Upper lobe of right lung (tissue), 1 donor: ENCODE measurements at regions not wholly inside any gene's neighbourhood (a gene's known extent, or its start where the extent isn't known, plus 50 kb on each side); places are given as distances from the start of the nearest gene placed in this dataset.

Source experiments
- ATAC-seq: fragments of 200-7000 bp; cut with Tn5 transposase; one replicate; pipeline ENCODE4 v1.9.1; 2020; ENCODE audit warnings: mild to moderate bottlenecking, moderate library complexity
- DNase-seq: peaks from one replicate; pipeline ENCODE4 v3.0.0-alpha.2; 2020
- H3K27ac ChIP-seq: fragments of 200-600 bp; one replicate; pipeline ENCODE4 v1.8.0; 2022
- H3K27me3 ChIP-seq: fragments of 200-600 bp; one replicate; pipeline ENCODE4 v1.8.0; 2022; ENCODE audit warnings: mild to moderate bottlenecking
- H3K36me3 ChIP-seq: fragments of 200-600 bp; one replicate; pipeline ENCODE4 v1.8.0; 2022
- H3K4me1 ChIP-seq: fragments of 200-600 bp; one replicate; pipeline ENCODE4 v1.8.0; 2022
- H3K4me3 ChIP-seq: fragments of 200-600 bp; one replicate; pipeline ENCODE4 v1.8.0; 2022; ENCODE audit warnings: mild to moderate bottlenecking
- H3K9me3 ChIP-seq: fragments of 200-600 bp; one replicate; pipeline ENCODE4 v1.8.0; 2022
- intact Hi-C: fragments of 100-400 bp; cut with DNase I; formaldehyde crosslinking; loops from one replicate; pipeline ENCODE4 v1.11.0; 2022
- TF ChIP-seq, protein P1 (sequence below): fragments of 200-600 bp; IDR thresholded peaks from one replicate; pipeline ENCODE4 v1.8.0; 2022; ENCODE audit warnings: antibody characterized with exemption
- donor health status: DM: no; HTN: yes; CAD: no; lungs with severe emphysema.

DNA sequence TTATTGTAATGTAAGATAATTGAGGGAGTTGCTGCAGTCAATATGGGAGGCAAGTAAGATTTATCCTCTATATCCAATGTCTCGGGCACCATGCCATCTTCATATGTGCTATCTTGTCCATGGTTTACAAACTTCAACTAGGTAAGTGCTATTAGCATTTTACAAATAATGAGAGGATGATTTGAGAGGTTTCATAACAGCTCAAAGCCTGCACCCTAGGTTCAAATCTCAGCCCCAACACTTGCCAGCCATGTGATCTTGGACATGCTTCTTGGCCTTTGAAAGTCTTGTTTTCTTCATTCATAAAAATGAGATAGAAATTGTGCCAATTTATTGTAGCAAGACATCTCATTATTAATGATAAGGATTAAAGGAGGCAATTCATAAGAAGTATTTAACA lies 108.8 kb downstream of the RND3 start:
- intact Hi-C loops, result no loop called here
- no peaks in the 10 kb centered on the region for H3K36me3 ChIP-seq
- H3K27me3 ChIP-seq, result no peaks in the 10 kb centered on the region
- no peak overlapping the region for H3K27ac ChIP-seq
- H3K4me3 ChIP-seq, result no peak overlapping the region
- DNase-seq (no peak), ATAC-seq (no peak)
- no peaks in the 10 kb centered on the region for H3K4me1 ChIP-seq
- TF ChIP-seq, protein P1, sequence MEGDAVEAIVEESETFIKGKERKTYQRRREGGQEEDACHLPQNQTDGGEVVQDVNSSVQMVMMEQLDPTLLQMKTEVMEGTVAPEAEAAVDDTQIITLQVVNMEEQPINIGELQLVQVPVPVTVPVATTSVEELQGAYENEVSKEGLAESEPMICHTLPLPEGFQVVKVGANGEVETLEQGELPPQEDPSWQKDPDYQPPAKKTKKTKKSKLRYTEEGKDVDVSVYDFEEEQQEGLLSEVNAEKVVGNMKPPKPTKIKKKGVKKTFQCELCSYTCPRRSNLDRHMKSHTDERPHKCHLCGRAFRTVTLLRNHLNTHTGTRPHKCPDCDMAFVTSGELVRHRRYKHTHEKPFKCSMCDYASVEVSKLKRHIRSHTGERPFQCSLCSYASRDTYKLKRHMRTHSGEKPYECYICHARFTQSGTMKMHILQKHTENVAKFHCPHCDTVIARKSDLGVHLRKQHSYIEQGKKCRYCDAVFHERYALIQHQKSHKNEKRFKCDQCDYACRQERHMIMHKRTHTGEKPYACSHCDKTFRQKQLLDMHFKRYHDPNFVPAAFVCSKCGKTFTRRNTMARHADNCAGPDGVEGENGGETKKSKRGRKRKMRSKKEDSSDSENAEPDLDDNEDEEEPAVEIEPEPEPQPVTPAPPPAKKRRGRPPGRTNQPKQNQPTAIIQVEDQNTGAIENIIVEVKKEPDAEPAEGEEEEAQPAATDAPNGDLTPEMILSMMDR, result no peak
- no peaks in the 10 kb centered on the region for H3K9me3 ChIP-seq

DNA sequence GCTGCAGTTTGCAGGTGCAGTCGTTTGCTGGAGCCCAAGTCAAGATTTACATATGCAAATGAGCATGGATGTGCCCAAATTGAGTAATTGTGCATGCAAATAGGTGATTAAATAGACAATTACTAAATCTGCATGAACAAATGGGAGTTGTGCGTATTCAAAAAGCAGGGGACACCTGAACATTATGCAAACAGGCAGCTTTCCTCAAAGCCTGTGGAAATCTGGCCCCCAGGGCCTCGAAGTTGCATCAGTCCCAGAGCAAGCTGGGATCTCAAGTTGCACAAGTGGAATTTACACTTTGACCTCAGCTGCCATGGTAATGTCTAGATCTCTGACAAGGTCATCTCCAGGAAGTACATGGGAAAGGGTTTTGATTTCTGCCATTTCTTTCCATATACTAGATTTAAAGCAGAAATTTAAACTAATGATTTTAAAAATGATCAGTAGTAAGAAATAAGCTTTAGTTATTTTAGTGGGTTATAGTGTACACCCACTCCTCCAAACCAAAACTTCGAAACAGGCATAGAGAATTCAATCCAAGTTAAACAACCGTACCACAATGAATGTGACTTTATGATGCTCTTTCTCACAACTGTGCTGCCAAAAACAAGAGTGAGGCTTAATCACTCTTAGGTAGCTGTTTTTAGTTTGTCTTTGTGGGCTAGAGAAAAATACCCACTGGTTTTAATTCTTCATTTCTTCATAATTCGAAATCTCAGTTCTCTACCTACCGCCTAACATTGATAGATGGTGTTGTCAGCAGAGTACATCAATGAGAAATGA lies 110.7 kb downstream of the RND3 start:
- intact Hi-C loops, result no loop called here
- TF ChIP-seq, protein P1, result no peak
- ATAC-seq (no peak), DNase-seq (no peak)
- H3K9me3 ChIP-seq, result no peaks in the 10 kb centered on the region
- no peaks in the 10 kb centered on the region for H3K27me3 ChIP-seq
- H3K4me1 ChIP-seq, result no peaks in the 10 kb centered on the region
- H3K36me3 ChIP-seq, result no peaks in the 10 kb centered on the region
- no peak overlapping the region for H3K27ac ChIP-seq
- H3K4me3 ChIP-seq, result no peak overlapping the region

DNA sequence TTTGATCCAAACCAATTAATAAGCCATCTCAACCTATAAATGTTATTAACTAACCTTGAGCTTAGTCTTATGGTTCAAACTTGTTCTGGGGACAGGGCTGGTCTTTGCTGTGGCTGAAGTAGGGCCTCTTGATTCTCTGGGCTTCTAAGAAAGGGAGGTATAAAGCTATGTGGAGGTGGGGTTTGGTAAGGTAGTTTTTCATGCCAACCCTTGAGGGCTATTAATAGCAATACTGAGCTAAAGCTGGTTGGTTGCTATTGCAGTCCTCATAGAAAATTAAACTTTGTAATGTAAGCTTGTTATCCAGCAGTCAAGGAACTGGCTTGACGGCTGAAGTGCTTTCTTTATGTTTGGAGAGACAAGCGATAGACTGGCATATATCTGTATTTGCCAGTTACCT lies 112.1 kb downstream of the RND3 start:
- no peaks in the 10 kb centered on the region for H3K36me3 ChIP-seq
- H3K9me3 ChIP-seq, result no peaks in the 10 kb centered on the region
- TF ChIP-seq, protein P1, result no peak
- ATAC-seq, result no peak
- H3K27ac ChIP-seq, result no peak overlapping the region
- H3K4me1 ChIP-seq, result no peaks in the 10 kb centered on the region
- intact Hi-C loops, result no loop called here
- H3K27me3 ChIP-seq, result no peaks in the 10 kb centered on the region
- H3K4me3 ChIP-seq, result no peak overlapping the region
- DNase-seq, result no peak

DNA sequence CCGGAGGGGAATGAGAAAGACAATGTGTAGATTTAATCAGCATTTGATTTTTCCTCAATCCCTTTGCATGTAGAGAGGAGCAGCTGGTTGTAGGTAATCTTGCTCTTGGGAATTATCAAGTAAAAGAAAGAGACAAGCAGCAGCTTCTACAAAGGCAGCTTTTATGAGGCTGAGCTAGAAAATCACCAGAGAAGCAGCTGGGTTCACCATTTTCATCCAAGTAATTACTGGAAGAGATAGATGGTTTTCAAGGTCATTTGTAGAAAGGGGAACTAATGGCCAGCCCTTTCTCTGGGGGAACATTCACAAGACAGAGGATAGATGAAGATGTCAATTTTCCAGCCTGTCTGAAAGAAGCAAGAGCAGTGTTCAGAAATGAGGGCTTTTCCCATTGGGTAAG lies 113.0 kb downstream of the RND3 start:
- ATAC-seq, result no peak

DNA sequence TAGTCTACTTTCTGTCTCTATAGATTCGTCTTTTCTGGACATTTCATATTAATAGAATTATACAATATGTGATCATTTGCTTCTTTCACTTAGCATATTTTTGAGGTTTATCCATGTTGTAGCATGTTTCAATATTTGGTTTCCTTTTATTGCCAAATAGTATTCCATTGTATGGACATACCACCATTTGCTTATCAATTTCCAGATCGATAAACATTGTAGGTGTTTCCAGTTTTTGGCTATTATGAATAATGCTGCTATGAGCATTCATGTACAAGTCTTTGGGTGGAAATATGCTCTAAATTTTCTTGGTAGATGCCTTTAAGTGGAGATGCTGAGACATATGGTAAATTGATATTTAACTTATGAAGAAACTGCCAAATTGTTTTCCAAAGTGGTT lies 114.1 kb downstream of the RND3 start:
- H3K9me3 ChIP-seq, result no peaks in the 10 kb centered on the region
- TF ChIP-seq, protein P1, result no peak
- intact Hi-C loops, result no loop called here
- DNase-seq (no peak), ATAC-seq (no peak)
- no peaks in the 10 kb centered on the region for H3K27me3 ChIP-seq
- H3K4me3 ChIP-seq, result no peak overlapping the region
- H3K27ac ChIP-seq, result no peak overlapping the region
- no peaks in the 10 kb centered on the region for H3K4me1 ChIP-seq
- no peaks in the 10 kb centered on the region for H3K36me3 ChIP-seq

More for the DNA sequence above, 113.0 kb downstream of the RND3 start:
- no peaks in the 10 kb centered on the region for H3K9me3 ChIP-seq
- no peak for DNase-seq
- no peaks in the 10 kb centered on the region for H3K4me1 ChIP-seq
- TF ChIP-seq, protein P1, result no peak
- no peaks in the 10 kb centered on the region for H3K36me3 ChIP-seq
- no peak overlapping the region for H3K27ac ChIP-seq
- intact Hi-C loops, result no loop called here
- H3K4me3 ChIP-seq, result no peak overlapping the region
- H3K27me3 ChIP-seq, result no peaks in the 10 kb centered on the region
